Cardiac fibroblast (primary cell): ENCODE measurements at regions not wholly inside any gene's neighbourhood (a gene's known extent, or its start where the extent isn't known, plus 50 kb on each side); places are given as distances from the start of the nearest gene placed in this dataset.
A peak's percentile ranks its signal among the peaks of the same experiment; 100 is the strongest.

Experiments used
- DNase-seq, 2 donors: peaks; one replicate each; pipeline versions ENCODE4 v3.0.0 to v3.0.0-alpha.2; 2010; ENCODE audit warnings: low read depth in 2 of 2
- H3K4me3 ChIP-seq, 2 donors: replicated peaks in 1 of 2; 1 replicate in 1 of 2; 2 replicates in 1 of 2; pipeline ENCODE4 v1.5.1; 2011; ENCODE audit warnings: low read depth in 2 of 2, low read length in 2 of 2, mild to moderate bottlenecking in 2 of 2, moderate library complexity in 1 of 2
- CTCF ChIP-seq: IDR thresholded peaks from one replicate; pipeline ENCODE4 v1.5.1; 2011; ENCODE audit warnings: low read depth, mild to moderate bottlenecking, low read length, inconsistent platforms

GRCh38 chr10:118956802-118957442 lies 72.6 kb upstream of the NANOS1 start:
- no peak overlapping the region for H3K4me3 ChIP-seq
- no peak for DNase-seq
- TF ChIP-seq CTCF: no peak

GRCh38 chr10:118957443-118957825 lies 72.1 kb upstream of the NANOS1 start:
- no peak overlapping the region for H3K4me3 ChIP-seq
- no peak for TF ChIP-seq CTCF
- DNase-seq: no peak

GRCh38 chr10:118957966-118958365 lies 71.5 kb upstream of the NANOS1 start:
- no peak for DNase-seq
- H3K4me3 ChIP-seq: no peak overlapping the region
- no peak for TF ChIP-seq CTCF

- no peak overlapping the region for H3K4me3 ChIP-seq
- no peak for DNase-seq
- TF ChIP-seq CTCF: no peak
Observed at GRCh38 chr10:118958559-118958958, 71.0 kb upstream of the NANOS1 start.

GRCh38 chr10:118958984-118959925 lies 70.3 kb upstream of the NANOS1 start:
- H3K4me3 ChIP-seq: no peak overlapping the region
- TF ChIP-seq CTCF: no peak
- DNase-seq: peak; percentile 60 to 86

- DNase-seq: peak in 1 of 2 donors; percentile 36
- no peak for TF ChIP-seq CTCF
- no peak overlapping the region for H3K4me3 ChIP-seq
Observed at GRCh38 chr10:118960157-118961090, 69.1 kb upstream of the NANOS1 start.
